ENCODE measurements at regions not wholly inside any gene's neighbourhood (a gene's known extent, or its start where the extent isn't known, plus 50 kb on each side); places are given as distances from the start of the nearest gene placed in this dataset.

DNA sequence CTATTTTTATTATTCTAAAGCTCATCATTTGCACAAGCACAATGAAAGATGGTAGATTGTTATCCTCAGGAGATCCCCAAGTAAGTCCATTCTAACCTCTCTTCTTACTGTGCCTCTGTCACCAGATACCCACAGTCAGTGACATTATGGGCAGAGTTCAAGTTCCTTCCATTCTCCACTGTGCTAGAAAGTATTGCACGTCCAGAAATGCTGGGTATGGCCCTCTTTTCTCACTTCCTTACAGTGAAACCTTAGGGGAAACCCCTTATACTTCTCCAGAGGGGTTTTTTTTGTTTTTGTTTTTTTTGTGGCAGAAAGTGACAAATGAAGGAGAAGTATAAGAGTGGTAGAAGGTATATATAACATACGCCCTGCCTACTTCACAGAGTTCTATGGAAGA, 102.9 kb downstream of the DIO2 start:
- Mint-ChIP-seq H3K4me1 (ENCODE audit: unreplicated experiment) (no peaks in the 10 kb centered on the region), H3K27me3 (no peaks in the 10 kb centered on the region), H3K4me3 (no peak overlapping the region), H3K27ac (no peak overlapping the region), H3K9me3 (no peaks in the 10 kb centered on the region), H3K36me3 (no peaks in the 10 kb centered on the region)
- no peak for DNase-seq (ENCODE audit: extremely low spot score, unreplicated experiment)
- TF ChIP-seq, protein P1, sequence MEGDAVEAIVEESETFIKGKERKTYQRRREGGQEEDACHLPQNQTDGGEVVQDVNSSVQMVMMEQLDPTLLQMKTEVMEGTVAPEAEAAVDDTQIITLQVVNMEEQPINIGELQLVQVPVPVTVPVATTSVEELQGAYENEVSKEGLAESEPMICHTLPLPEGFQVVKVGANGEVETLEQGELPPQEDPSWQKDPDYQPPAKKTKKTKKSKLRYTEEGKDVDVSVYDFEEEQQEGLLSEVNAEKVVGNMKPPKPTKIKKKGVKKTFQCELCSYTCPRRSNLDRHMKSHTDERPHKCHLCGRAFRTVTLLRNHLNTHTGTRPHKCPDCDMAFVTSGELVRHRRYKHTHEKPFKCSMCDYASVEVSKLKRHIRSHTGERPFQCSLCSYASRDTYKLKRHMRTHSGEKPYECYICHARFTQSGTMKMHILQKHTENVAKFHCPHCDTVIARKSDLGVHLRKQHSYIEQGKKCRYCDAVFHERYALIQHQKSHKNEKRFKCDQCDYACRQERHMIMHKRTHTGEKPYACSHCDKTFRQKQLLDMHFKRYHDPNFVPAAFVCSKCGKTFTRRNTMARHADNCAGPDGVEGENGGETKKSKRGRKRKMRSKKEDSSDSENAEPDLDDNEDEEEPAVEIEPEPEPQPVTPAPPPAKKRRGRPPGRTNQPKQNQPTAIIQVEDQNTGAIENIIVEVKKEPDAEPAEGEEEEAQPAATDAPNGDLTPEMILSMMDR (conservative IDR thresholded peaks at IDR 0.05): no peak

DNA sequence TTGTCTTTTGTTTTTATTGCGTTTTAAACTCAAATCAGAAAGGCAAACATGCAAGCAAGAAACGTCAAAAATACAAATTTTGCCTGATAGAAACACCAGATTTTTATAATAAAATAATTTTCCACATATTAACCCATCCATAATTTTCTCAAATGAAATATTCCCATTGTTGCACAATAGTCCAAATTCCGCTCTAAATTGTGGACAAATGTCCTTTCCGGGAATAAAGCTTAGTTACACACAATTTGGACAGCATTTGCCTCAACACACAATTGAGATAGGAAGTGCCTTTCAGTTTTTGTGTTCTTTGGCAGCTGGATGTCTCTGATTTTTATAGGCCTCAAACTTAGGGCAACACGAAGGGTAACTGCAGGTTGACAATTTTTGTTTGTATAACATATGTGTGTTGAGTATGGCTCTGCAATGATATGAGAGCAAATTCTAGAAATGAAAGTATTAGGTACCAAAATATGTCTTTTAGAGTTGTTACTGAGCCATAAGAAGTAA, 105.8 kb downstream of the DIO2 start:
- H3K9me3 Mint-ChIP-seq: no peaks in the 10 kb centered on the region
- H3K27me3 Mint-ChIP-seq: no peaks in the 10 kb centered on the region
- H3K27ac Mint-ChIP-seq: no peak overlapping the region
- H3K36me3 Mint-ChIP-seq: no peaks in the 10 kb centered on the region
- no peaks in the 10 kb centered on the region for H3K4me1 Mint-ChIP-seq (ENCODE audit: unreplicated experiment)
- H3K4me3 Mint-ChIP-seq: no peak overlapping the region
- DNase-seq (ENCODE audit: extremely low spot score, unreplicated experiment): no peak
- TF ChIP-seq, protein P1 (conservative IDR thresholded peaks at IDR 0.05): no peak

DNA sequence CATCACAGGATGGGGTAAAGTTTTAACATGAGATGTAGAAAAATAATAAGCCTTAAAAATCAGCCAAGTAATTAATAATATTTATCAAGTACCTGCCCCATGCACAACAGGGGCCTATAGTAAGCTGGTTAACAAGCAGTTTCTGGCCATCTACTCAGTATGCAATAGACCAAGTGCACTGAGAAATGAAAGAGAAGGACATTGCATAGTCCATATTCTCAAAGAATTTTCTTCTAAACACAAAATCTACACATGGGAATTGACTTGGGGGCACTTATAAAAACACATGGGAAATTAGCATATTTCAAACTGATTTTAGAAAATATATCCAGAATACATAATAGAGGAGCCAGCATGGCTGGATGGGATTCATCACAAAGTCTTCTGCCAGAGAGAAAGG, 109.5 kb downstream of the DIO2 start:
- H3K4me3 Mint-ChIP-seq: no peak overlapping the region
- H3K36me3 Mint-ChIP-seq: no peaks in the 10 kb centered on the region
- no peak for DNase-seq (ENCODE audit: extremely low spot score, unreplicated experiment)
- no peak overlapping the region for H3K27ac Mint-ChIP-seq
- H3K27me3 Mint-ChIP-seq: no peaks in the 10 kb centered on the region
- H3K4me1 Mint-ChIP-seq (ENCODE audit: unreplicated experiment): peaks cover 4% of the 10 kb centered on the region
- TF ChIP-seq, protein P1 (conservative IDR thresholded peaks at IDR 0.05): no peak
- no peaks in the 10 kb centered on the region for H3K9me3 Mint-ChIP-seq

DNA sequence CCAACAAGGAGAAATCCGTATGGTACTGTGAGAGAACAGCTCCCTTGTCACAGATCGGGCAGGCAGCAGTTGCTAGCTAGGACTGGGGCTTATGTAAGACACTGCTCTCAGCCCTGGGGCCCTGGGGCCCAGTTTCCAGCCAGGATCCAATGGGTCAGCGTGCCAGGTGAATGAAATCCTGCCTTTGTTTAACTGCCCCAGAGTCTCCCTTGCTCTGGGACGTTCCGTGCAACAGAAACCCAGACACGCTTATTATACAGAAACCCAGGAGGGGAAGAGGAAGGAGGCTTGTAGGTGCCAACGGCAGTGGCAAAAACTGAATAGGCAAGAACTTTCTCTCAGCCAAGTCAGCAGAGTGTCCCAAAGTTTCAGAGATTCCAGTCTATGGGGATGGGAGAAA, 110.6 kb downstream of the DIO2 start:
- no peak overlapping the region for H3K4me3 Mint-ChIP-seq
- no peaks in the 10 kb centered on the region for H3K36me3 Mint-ChIP-seq
- no peak overlapping the region for H3K27ac Mint-ChIP-seq
- DNase-seq (ENCODE audit: extremely low spot score, unreplicated experiment): no peak
- no peaks in the 10 kb centered on the region for H3K9me3 Mint-ChIP-seq
- TF ChIP-seq, protein P1 (conservative IDR thresholded peaks at IDR 0.05): no peak
- H3K4me1 Mint-ChIP-seq (ENCODE audit: unreplicated experiment): peaks cover 4% of the 10 kb centered on the region
- H3K27me3 Mint-ChIP-seq: no peaks in the 10 kb centered on the region

DNA sequence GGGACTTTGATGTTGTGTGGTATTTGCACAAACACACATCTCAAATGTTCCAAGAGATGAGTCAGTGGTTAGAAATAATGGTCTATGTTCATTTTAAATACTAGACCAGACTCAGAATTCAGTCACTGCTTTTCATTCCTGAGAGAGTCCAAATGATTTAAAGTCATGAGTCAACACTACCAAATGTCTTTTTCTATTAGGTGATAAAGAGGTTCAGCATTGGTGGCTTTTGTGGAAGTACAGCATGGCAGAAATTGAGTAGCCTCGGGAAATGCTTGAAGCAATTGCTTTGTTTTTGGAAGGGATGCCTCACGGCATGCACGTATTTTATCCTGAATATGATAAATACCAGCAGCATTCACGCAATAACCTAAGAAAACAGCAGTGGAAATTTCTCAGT, 115.7 kb downstream of the DIO2 start:
- Mint-ChIP-seq H3K36me3 (no peaks in the 10 kb centered on the region), H3K9me3 (no peaks in the 10 kb centered on the region), H3K4me3 (no peak overlapping the region), H3K4me1 (ENCODE audit: unreplicated experiment) (peaks cover 4% of the 10 kb centered on the region), H3K27me3 (no peaks in the 10 kb centered on the region), H3K27ac (no peak overlapping the region)
- TF ChIP-seq, protein P1 (conservative IDR thresholded peaks at IDR 0.05): no peak
- no peak for DNase-seq (ENCODE audit: extremely low spot score, unreplicated experiment)

DNA sequence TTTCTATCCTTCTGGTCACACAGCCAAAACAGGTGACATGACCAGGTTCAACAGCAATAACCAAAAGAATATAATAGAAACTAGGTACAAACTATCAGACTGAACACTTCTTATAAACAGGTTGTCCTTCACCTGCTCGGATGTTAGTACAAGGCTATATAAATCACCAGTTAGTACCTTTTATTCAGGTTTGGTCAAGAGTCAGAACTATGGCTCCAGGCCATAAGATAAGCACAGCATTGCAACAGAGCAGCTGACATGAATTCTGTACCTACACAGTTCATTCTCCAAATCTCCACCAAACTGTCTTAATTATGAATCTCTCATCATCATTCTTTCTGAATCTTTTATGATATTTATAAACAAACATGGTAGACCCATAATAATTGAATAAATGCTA, 123.9 kb downstream of the DIO2 start:
- Mint-ChIP-seq H3K27ac (no peak overlapping the region), H3K4me1 (ENCODE audit: unreplicated experiment) (no peaks in the 10 kb centered on the region), H3K9me3 (peaks cover 7% of the 10 kb centered on the region), H3K36me3 (no peaks in the 10 kb centered on the region), H3K4me3 (no peak overlapping the region), H3K27me3 (no peaks in the 10 kb centered on the region)
- DNase-seq (ENCODE audit: extremely low spot score, unreplicated experiment): no peak
- TF ChIP-seq, protein P1 (conservative IDR thresholded peaks at IDR 0.05): no peak

Data from type B pancreatic cell (in vitro differentiated cells).